ENCODE measurements at regions not wholly inside any gene's neighbourhood (a gene's known extent, or its start where the extent isn't known, plus 50 kb on each side); places are given as distances from the start of the nearest gene placed in this dataset.

GRCh38 chr2:71927757-71928715, 219.6 kb downstream of the CYP26B1 start:
- Mint-ChIP-seq H3K4me3 (ENCODE audit: low read depth, unreplicated experiment) (no peak overlapping the region), H3K36me3 (ENCODE audit: insufficient read depth, unreplicated experiment) (no peaks in the 10 kb centered on the region), H3K9me3 (ENCODE audit: low read depth, unreplicated experiment) (no peaks in the 10 kb centered on the region), H3K27ac (ENCODE audit: unreplicated experiment) (no peak overlapping the region), H3K27me3 (ENCODE audit: unreplicated experiment) (peaks cover 17% of the 10 kb centered on the region), H3K4me1 (ENCODE audit: low read depth, unreplicated experiment) (no peaks in the 10 kb centered on the region)
- no peak for TF ChIP-seq CTCF (IDR thresholded peaks at IDR 0.05; ENCODE audit: unreplicated experiment)
- no TSS peak for BruUV-seq (replicated peaks)
- no peak for DNase-seq
- CTCF ChIA-PET, result no interaction called here
- intact Hi-C loops (cut with micrococcal nuclease; ENCODE audit: unreplicated experiment), result no loop called here

GRCh38 chr2:71926876-71927756, 220.5 kb downstream of the CYP26B1 start:
- Mint-ChIP-seq H3K27ac (ENCODE audit: unreplicated experiment) (no peak overlapping the region), H3K27me3 (ENCODE audit: unreplicated experiment) (peaks cover 18% of the 10 kb centered on the region), H3K4me1 (ENCODE audit: low read depth, unreplicated experiment) (no peaks in the 10 kb centered on the region), H3K9me3 (ENCODE audit: low read depth, unreplicated experiment) (no peaks in the 10 kb centered on the region), H3K4me3 (ENCODE audit: low read depth, unreplicated experiment) (no peak overlapping the region), H3K36me3 (ENCODE audit: insufficient read depth, unreplicated experiment) (no peaks in the 10 kb centered on the region)
- intact Hi-C loops (cut with micrococcal nuclease; ENCODE audit: unreplicated experiment), result no loop called here
- TF ChIP-seq CTCF (IDR thresholded peaks at IDR 0.05; ENCODE audit: unreplicated experiment), result no peak
- BruUV-seq (replicated peaks), result no TSS peak
- CTCF ChIA-PET, result interaction anchor here (1.0 kb wide), 1 partner anchor 225 kb away, joined by 3 read pairs; no protein-coding TSS in a partner anchor
- DNase-seq, result no peak

- CTCF ChIA-PET, result interaction anchor here (1.0 to 6.6 kb wide), 2 partner anchors 223 to 226 kb away, joined by 3 to 118 read pairs; no protein-coding TSS in a partner anchor
- H3K9me3 Mint-ChIP-seq (ENCODE audit: low read depth, unreplicated experiment), result no peaks in the 10 kb centered on the region
- no peak for DNase-seq
- H3K4me1 Mint-ChIP-seq (ENCODE audit: low read depth, unreplicated experiment), result no peaks in the 10 kb centered on the region
- H3K27me3 Mint-ChIP-seq (ENCODE audit: unreplicated experiment), result peaks cover 18% of the 10 kb centered on the region
- H3K36me3 Mint-ChIP-seq (ENCODE audit: insufficient read depth, unreplicated experiment), result no peaks in the 10 kb centered on the region
- TF ChIP-seq CTCF (IDR thresholded peaks at IDR 0.05; ENCODE audit: unreplicated experiment), result no peak
- no peak overlapping the region for H3K4me3 Mint-ChIP-seq (ENCODE audit: low read depth, unreplicated experiment)
- no TSS peak for BruUV-seq (replicated peaks)
- intact Hi-C loops (cut with micrococcal nuclease; ENCODE audit: unreplicated experiment), result no loop called here
- no peak overlapping the region for H3K27ac Mint-ChIP-seq (ENCODE audit: unreplicated experiment)
These were observed 221.6 kb downstream of the CYP26B1 start for GRCh38 chr2:71926089-71926447.

GRCh38 chr2:71925268-71926088, 222.2 kb downstream of the CYP26B1 start:
- H3K4me1 Mint-ChIP-seq (ENCODE audit: low read depth, unreplicated experiment), result no peaks in the 10 kb centered on the region
- no peak overlapping the region for H3K4me3 Mint-ChIP-seq (ENCODE audit: low read depth, unreplicated experiment)
- CTCF ChIA-PET, result interaction anchor here (1.5 to 6.6 kb wide), 2 partner anchors 15 to 224 kb away, joined by 4 to 118 read pairs; no protein-coding TSS in a partner anchor
- H3K9me3 Mint-ChIP-seq (ENCODE audit: low read depth, unreplicated experiment), result no peaks in the 10 kb centered on the region
- no TSS peak for BruUV-seq (replicated peaks)
- intact Hi-C loops (cut with micrococcal nuclease; ENCODE audit: unreplicated experiment), result no loop called here
- no peak overlapping the region for H3K27ac Mint-ChIP-seq (ENCODE audit: unreplicated experiment)
- no peak for DNase-seq
- H3K27me3 Mint-ChIP-seq (ENCODE audit: unreplicated experiment), result peaks cover 18% of the 10 kb centered on the region
- TF ChIP-seq CTCF (IDR thresholded peaks at IDR 0.05; ENCODE audit: unreplicated experiment), result no peak
- no peaks in the 10 kb centered on the region for H3K36me3 Mint-ChIP-seq (ENCODE audit: insufficient read depth, unreplicated experiment)

Measured in Calu3 (cell line).